Adrenal gland (tissue), 9 donors: ENCODE measurements at regions not wholly inside any gene's neighbourhood (a gene's known extent, or its start where the extent isn't known, plus 50 kb on each side); places are given as distances from the start of the nearest gene placed in this dataset.
"Not testable (repeated sequence)": the region's sequence is repeated elsewhere in the genome, so short reads cannot be mapped to it uniquely, and the experiment has no call there.

Source experiments
- DNase-seq, 7 donors: peaks; one replicate each; pipeline ENCODE4 v3.0.0-alpha.2; 2019 to 2020
- H3K27ac ChIP-seq, 5 donors: fragments of 200-600 bp; sonication (generic) in 4 of 5; 1 replicate in 3 of 5; 2 replicates in 2 of 5; pipeline versions ENCODE4 v1.5.1 to v1.8.0; 2016 to 2020; ENCODE audit warnings: mild to moderate bottlenecking in 1 of 5
- H3K27me3 ChIP-seq: fragments of 200-600 bp; 2 replicates; pipeline ENCODE4 v1.8.0; 2021
- H3K36me3 ChIP-seq, 2 donors: fragments of 200-600 bp; replicated peaks in 1 of 2; 1 replicate in 1 of 2; 2 replicates in 1 of 2; pipeline versions ENCODE4 v1.5.1 to v1.8.0; 2018 to 2022
- H3K4me1 ChIP-seq, 2 donors: fragments of 200-600 bp; replicated peaks in 1 of 2; 1 replicate in 1 of 2; 2 replicates in 1 of 2; pipeline versions ENCODE4 v1.5.1 to v1.8.0; 2018 to 2021
- H3K4me3 ChIP-seq, 4 donors: fragments of 200-600 bp; sonication (generic) in 3 of 4; one replicate each; pipeline ENCODE4 v1.5.1; 2016 to 2018
- H3K9me3 ChIP-seq, 3 donors: fragments of 200-600 bp; sonication (generic) in 1 of 3; replicated peaks in 1 of 3; 1 replicate in 2 of 3; 2 replicates in 1 of 3; pipeline versions ENCODE4 v1.5.1 to v1.8.0; 2016 to 2021
- POLR2A ChIP-seq, 2 donors: fragments of 450-650 bp; IDR thresholded peaks; one replicate each; pipeline ENCODE4 v1.6.1; 2017; ENCODE audit warnings: antibody characterized with exemption in 2 of 2, mild to moderate bottlenecking in 2 of 2, moderate library complexity in 1 of 2
- WGBS, 4 donors: extraction: QIAGEN DNeasy Blood & Tissue Kit in 2 of 4; methylation state at CpG; one replicate each; pipeline versions ENCODE4 v1.1.5 to v1.1.7; 2013 to 2017; 5-methylcytosine and 5-hydroxymethylcytosine counted together
- intact Hi-C, 2 donors: fragments of 100-400 bp; cut with DNase I; formaldehyde crosslinking; loops; one replicate each; pipeline versions ENCODE4 v1.14.1 to v1.15.0; 2022 to 2023
- TF ChIP-seq, protein P1 (sequence below), 6 experiments: fragments of 450-650 bp in 4 of 6; fragments of 200-600 bp in 2 of 6; sonication (generic) in 1 of 6; IDR thresholded peaks; 1 replicate in 5 of 6; 2 replicates in 1 of 6; pipeline versions ENCODE4 v1.5.1 to v1.8.0; 2016 to 2021; ENCODE audit warnings: antibody characterized with exemption in 6 of 6, mild to moderate bottlenecking in 2 of 6, moderate library complexity in 1 of 6
- donor health status: healthy with polysubstance abuse.
- donor health status: Bipolar disorder and iron deficiency.
- donor health status: DM: yes; HTN: yes; CAD: no.
- donor health status: DM: no; HTN: no; CAD: no.
- donor health status: DM: no; HTN: no; CAD: no.

DNA sequence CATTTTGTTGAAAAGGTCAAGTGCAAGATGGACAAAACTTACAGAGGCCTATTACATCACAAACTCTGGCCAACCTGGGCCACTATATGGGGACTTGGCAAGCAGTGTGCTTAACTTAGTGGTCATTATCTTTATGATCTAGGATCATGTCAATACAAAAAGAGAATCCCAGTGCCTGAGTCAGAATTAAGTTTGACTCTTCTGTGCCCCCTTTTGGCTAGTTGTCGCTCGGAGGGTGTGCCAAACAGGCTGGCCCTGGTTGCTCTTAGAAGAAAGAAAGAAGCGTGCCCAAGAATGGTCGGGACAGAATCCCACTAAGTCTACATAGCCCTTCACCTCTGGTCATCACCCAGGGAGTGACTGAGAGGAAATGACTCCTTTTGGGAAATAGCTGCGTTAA lies 100.1 kb downstream of the EIF4E start:
- no peak for TF ChIP-seq POLR2A (IDR thresholded peaks at IDR 0.05)
- TF ChIP-seq, protein P1, sequence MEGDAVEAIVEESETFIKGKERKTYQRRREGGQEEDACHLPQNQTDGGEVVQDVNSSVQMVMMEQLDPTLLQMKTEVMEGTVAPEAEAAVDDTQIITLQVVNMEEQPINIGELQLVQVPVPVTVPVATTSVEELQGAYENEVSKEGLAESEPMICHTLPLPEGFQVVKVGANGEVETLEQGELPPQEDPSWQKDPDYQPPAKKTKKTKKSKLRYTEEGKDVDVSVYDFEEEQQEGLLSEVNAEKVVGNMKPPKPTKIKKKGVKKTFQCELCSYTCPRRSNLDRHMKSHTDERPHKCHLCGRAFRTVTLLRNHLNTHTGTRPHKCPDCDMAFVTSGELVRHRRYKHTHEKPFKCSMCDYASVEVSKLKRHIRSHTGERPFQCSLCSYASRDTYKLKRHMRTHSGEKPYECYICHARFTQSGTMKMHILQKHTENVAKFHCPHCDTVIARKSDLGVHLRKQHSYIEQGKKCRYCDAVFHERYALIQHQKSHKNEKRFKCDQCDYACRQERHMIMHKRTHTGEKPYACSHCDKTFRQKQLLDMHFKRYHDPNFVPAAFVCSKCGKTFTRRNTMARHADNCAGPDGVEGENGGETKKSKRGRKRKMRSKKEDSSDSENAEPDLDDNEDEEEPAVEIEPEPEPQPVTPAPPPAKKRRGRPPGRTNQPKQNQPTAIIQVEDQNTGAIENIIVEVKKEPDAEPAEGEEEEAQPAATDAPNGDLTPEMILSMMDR (IDR thresholded peaks at IDR 0.05) = no peak
- Histone ChIP-seq H3K4me3 (no peak overlapping the region), H3K27ac (no peak overlapping the region), H3K4me1 (no peaks in the 10 kb centered on the region), H3K9me3 (no peaks in the 10 kb centered on the region), H3K27me3 (no peaks in the 10 kb centered on the region), H3K36me3 (no peaks in the 10 kb centered on the region)
- no peak for DNase-seq
- 65 to 74% (median 67%) methylated on average over 5 of the region's 5 CpGs for WGBS, 4 donors
- intact Hi-C loops = no loop called here

DNA sequence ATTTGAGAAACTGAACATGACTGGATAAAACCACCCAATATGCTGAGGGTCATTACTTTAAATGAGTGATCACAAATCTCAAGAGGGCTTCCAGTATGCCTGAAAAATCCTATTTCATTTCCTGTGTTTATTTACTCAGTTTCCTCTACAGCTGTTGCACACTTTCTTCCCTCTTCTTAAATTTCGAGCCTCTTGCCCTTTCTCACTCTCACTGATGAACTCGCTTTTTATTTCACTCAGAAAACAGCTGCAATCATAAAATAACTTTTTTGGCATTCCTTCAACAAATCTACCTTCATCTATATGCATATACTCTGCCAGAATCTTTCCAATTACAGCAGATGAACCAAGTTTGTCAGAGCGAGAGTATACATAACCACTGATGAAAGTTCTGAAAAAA lies 101.3 kb downstream of the EIF4E start:
- no peak for DNase-seq
- no peaks in the 10 kb centered on the region for H3K9me3 ChIP-seq
- no peak overlapping the region for H3K27ac ChIP-seq
- TF ChIP-seq POLR2A (IDR thresholded peaks at IDR 0.05) = no peak
- TF ChIP-seq, protein P1 (IDR thresholded peaks at IDR 0.05) = no peak
- no peaks in the 10 kb centered on the region for H3K4me1 ChIP-seq
- no peaks in the 10 kb centered on the region for H3K27me3 ChIP-seq
- no peaks in the 10 kb centered on the region for H3K36me3 ChIP-seq
- intact Hi-C loops = no loop called here
- H3K4me3 ChIP-seq = no peak overlapping the region
- 63 to 67% (median 65%) methylated on average over 3 of the region's 3 CpGs for WGBS, 4 donors

DNA sequence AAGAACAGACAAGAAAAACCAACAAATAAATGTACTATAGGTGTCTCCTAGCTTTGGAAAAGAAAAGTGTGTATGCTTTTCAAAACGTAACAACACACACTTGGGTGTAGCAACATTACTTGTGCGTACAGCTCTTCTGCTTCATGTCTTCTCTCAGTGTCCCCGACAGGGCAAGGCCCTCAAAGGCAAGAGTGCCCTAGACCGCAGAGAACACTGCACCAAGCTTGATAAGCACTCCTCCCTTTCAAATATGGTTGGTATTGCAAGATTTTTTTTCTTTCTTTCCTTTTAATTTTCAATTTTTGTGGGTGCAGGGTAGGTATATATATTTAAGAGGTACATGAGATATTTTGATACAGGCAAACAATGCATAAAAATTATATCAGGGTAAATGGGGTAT lies 106.8 kb downstream of the EIF4E start:
- H3K9me3 ChIP-seq = no peaks in the 10 kb centered on the region
- no peaks in the 10 kb centered on the region for H3K4me1 ChIP-seq
- intact Hi-C loops = no loop called here
- H3K4me3 ChIP-seq = no peak overlapping the region
- WGBS, 4 donors = 82 to 93% (median 88%) methylated on average over 4 of the region's 4 CpGs
- H3K27me3 ChIP-seq = no peaks in the 10 kb centered on the region
- H3K27ac ChIP-seq = no peak overlapping the region
- no peak for DNase-seq
- TF ChIP-seq, protein P1 (IDR thresholded peaks at IDR 0.05) = no peak
- no peak for TF ChIP-seq POLR2A (IDR thresholded peaks at IDR 0.05)
- no peaks in the 10 kb centered on the region for H3K36me3 ChIP-seq

DNA sequence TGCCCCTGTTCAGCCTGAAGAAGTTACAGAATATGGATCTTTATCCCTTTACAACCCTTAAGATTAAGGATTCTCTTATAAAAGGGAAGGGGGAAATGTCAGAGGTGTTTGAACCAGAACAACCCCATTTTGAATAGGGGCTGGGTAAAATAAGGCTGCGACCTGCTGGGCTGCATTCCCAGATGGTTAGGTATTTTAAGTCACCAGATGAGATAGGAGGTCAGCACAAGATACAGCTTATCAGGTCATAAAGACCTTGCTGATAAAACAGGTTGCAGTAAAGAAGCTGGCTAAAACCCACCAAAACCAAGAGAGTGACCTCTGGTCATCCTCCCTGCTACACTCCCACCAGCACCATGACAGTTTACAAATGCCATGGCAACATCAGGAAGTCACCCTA lies 110.8 kb downstream of the EIF4E start:
- H3K4me1 ChIP-seq, H3K4me3 ChIP-seq, H3K27ac ChIP-seq, H3K36me3 ChIP-seq, H3K27me3 ChIP-seq, H3K9me3 ChIP-seq, intact Hi-C loops, DNase-seq: not testable (repeated sequence)
- WGBS, 4 donors = 79 to 100% (median 85%) methylated on average over 1 of the region's 1 CpG

DNA sequence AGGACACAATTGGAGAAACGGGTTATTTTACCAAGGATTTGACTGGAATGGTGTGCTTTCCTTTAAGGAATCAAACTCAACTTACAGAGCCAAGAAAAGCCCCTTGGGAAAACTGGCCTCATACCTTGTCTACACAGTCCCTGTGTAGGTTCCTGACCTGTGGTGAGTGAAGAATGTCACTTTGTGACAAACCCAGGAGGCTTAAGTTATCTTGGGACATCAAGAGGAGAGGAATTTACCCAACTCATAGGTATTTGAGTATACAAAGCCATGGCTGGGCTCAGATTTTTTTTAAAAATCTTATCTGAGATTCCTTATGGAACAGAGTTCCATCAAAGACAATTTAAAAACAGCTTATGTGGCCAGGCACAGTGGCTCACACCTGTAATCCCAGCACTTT lies 112.1 kb downstream of the EIF4E start:
- no peak for TF ChIP-seq POLR2A (IDR thresholded peaks at IDR 0.05)
- TF ChIP-seq, protein P1 (IDR thresholded peaks at IDR 0.05) = no peak
- intact Hi-C loops = no loop called here
- no peak for DNase-seq
- Histone ChIP-seq H3K4me1 (no peaks in the 10 kb centered on the region), H3K36me3 (no peaks in the 10 kb centered on the region), H3K4me3 (no peak overlapping the region), H3K27me3 (no peaks in the 10 kb centered on the region), H3K27ac (no peak overlapping the region), H3K9me3 (peaks cover 0 to 10% (median 0%) of the 10 kb centered on the region in 3 donors)
- WGBS, 4 donors = 52 to 58% (median 56%) methylated on average over 1 of the region's 1 CpG
